GM08714 (cell line): ENCODE measurements at regions not wholly inside any gene's neighbourhood (a gene's known extent, or its start where the extent isn't known, plus 50 kb on each side); places are given as distances from the start of the nearest gene placed in this dataset.

Source experiments
- H3K4me3 ChIP-seq: fragments of 200-500 bp; sonication (Bioruptor generic); 2 replicates; pipeline ENCODE4 v1.5.1; 2014; ENCODE audit warnings: mild to moderate bottlenecking, low read length, inconsistent platforms
- ZNF274 ChIP-seq: IDR thresholded peaks from 2 replicates; pipeline ENCODE4 v1.6.1; 2012; ENCODE audit warnings: mild to moderate bottlenecking, low read depth, low read length

DNA sequence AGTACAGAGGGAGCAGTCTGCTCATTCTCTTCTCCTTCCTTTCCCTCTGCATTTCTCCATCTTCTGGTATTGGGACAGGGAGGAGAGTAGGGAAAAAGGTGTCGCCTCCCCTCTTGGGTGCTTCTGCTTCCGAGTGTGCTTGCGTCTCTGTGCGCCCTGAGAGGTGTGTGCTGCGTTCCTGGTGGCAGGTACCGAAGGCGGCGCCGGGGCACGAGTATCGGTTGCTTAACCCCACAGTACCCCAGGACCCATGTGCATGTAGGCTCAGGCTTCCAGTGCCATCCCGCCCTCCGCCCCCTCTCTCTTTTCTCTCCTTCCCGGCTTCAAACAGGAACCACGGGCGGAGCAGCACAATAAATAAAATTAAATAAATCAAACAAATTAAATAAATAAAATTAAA, 169.3 kb upstream of the GLI3 start:
- H3K4me3 ChIP-seq: no peak overlapping the region
- no peak for TF ChIP-seq ZNF274

DNA sequence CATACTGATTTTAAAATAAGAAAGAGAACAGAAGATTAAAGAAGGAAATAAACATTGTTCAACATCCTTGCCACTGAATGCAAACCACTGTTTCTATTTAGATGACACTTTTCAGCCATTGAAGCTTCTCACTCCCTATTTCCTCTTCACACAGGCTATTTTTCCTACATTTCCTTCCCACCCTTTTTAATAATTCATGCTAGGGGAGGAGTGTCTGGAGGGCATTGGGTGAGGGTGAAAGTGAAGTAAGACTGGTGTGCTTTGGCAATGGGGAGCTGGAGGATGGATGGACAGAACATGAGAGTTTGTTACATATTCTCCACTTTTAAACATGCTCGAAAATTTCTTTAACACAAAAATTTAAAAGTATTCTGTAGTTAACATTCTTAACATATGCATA, 168.8 kb upstream of the GLI3 start:
- no peak overlapping the region for H3K4me3 ChIP-seq
- TF ChIP-seq ZNF274: no peak

DNA sequence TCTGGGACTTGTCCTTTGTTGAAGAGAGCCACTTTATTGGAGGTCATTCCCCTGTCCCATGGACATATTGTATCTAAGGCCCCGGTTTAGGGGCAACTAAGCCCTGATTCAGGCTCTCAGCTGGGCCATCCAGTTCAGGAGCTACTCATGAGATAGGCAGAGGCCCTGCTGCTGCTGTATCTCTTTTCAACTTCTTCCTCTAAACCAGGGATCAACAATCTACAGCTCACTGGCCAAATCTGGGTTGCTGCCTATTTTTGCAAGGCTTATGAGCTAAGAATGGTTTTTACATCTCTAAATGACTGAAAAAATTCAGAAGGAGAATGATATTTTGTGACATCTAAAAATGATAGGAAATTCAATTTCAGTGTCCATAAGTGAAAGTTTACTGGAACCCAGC, 166.8 kb upstream of the GLI3 start:
- no peak for TF ChIP-seq ZNF274
- no peak overlapping the region for H3K4me3 ChIP-seq

DNA sequence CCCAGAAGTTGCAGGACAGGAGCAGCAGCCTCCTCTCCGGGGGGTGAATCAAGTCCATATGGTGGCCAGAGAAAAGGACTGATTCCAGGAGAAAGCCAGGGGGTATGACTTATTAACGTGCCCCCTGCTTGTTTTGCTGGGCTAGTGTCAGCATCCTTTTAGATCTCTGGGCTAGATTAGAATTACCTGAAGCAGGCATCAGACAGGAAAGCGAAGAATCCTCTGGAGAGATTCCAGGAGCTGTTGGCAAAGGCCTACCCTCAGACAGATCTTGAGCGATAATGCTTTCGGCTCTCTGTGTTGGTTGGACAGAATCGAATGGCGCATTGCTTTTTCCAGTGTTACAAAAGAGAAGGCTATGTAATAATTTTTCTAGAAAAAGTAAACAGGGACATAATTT, 164.0 kb upstream of the GLI3 start:
- no peak overlapping the region for H3K4me3 ChIP-seq
- no peak for TF ChIP-seq ZNF274

DNA sequence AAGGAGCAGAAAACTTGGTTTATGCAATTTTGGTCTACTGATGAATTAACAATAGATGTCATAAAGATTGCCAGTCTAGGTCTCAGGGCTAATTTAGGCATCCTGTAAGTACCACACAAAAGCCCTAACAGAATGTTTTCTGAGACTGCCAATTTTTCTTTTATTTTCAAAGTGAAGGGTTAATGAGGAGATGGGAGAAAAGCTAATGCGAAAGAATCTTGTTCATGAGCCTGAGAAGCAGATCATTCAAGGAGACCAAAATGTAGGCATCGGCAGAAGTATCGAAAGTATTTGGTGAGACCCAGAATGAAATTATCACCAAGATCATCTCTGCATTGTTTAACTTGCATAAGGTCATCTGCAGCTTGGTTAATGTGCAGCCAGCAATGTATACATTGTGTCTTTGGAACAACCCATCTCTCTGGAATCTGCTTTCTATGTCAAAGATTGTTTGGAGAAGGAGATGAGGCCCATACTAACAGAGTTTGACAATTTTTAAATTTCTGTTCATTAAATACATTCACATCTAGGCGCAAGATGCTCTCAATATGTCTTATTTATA, 163.3 kb upstream of the GLI3 start:
- TF ChIP-seq ZNF274: no peak
- no peak overlapping the region for H3K4me3 ChIP-seq

DNA sequence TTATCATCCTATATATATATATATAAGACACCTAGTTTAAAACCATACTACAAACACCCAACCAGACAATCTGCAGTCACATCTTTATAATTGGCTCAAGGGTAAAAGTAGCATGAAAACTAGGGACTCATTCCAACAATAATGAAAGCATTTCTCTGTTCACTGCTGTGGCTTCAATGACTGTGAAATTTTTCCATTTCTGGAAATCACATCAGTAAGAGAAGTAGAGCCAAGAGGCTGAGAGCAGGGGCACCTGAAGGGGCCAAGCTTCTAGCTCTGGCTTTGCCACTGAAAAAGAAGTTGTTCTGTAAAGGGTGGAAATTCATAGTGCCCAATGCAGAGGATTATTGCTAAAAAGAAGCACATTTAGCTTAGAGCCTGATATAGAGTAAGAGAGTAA, 158.6 kb upstream of the GLI3 start:
- TF ChIP-seq ZNF274: no peak

DNA sequence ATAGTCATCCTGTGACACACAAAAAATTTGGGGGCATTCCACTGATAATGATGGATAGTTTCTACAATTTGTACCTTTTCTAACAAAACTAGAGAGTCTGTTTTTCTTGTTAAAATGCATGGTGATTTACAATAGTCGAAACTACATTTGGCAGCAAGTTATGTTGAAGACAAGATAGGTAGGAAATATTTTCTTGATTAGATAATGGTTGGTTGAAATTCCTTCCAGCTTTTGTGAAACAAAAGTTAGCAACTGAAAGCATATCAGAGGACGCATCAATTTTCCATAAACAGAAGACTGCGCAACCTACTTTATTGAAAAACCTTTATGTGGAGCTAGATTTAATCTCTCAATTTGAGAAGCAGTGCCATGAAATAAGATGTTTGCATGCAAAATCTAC, 155.8 kb upstream of the GLI3 start:
- no peak for TF ChIP-seq ZNF274
- no peak overlapping the region for H3K4me3 ChIP-seq

More for the DNA sequence above, 158.6 kb upstream of the GLI3 start:
- no peak overlapping the region for H3K4me3 ChIP-seq

DNA sequence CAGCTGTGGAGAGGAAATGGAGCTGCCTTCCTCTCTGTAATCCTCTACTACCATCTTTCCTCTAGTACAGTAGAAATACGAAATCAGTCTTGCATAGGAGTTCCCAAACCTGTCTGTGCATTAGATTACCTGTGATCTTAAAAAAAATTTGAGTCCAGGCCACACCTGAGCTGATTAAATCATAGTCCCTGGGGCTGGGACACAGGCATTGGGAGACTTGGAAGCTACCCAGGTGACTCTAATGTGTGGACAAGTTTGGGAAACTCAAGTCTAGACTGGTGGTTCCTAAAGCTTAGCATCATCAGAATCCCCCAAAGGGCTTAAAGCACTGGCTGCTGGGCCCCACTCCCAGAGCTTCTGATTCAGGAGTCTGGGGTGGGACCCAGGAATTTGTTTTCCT, 152.7 kb upstream of the GLI3 start:
- TF ChIP-seq ZNF274: no peak
- H3K4me3 ChIP-seq: no peak overlapping the region

DNA sequence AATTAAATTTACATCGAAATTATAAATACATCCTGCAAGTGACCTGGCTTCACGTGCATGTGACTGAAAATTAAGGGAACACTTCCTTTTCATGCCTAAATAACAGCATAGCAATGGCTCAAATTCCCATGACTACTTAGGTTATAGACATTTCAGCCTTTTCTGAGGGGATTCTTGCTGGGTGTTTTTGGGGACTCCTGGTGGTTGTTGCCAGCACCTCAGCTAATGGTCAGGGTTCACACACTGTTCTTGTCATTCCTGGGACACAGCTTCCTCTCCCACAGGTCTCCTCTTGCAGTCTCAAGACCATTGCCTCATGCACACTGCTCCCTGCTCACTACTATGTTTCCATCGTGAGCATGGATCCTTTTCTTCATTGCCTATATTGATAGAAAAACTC, 148.9 kb upstream of the GLI3 start:
- H3K4me3 ChIP-seq: no peak overlapping the region
- no peak for TF ChIP-seq ZNF274

DNA sequence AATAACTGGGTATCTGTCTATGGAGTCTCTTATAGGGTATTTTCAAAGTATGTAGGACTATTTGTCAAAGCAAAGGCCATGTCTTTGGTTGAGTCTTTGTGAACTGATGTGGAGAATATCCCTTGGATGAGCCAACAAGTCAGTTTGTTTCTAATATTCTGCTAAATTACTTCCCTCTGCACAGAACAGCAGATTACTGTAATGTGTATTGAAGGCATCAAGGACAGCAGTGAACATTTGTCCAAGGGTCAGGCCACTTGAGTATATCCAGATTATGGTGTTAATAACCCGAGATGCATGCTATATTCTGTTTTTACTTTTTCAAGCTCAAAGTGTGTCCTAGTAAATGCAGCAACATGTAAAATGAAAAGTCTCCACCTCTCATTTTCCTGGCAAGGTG, 144.2 kb upstream of the GLI3 start:
- no peak for TF ChIP-seq ZNF274

DNA sequence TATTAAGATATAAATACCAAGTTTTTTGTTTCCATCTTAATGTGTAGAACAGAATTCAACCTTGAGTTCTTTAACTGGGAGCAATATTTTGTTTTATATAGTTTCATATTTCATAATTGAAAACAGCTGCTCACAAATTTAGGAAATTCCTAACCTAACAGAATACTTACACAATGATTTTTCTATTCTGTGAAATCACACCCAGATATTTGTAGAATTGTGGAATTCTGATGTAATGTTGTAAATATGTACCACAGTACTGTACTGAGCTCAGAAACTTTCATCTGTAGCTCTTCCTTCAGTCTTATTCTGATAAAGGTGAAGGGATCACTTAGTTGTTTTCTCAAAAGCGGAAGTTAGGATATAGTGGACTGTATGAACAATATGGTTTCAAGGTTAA, 143.4 kb upstream of the GLI3 start:
- TF ChIP-seq ZNF274: no peak

More for the DNA sequence above, 144.2 kb upstream of the GLI3 start:
- H3K4me3 ChIP-seq: no peak overlapping the region

DNA sequence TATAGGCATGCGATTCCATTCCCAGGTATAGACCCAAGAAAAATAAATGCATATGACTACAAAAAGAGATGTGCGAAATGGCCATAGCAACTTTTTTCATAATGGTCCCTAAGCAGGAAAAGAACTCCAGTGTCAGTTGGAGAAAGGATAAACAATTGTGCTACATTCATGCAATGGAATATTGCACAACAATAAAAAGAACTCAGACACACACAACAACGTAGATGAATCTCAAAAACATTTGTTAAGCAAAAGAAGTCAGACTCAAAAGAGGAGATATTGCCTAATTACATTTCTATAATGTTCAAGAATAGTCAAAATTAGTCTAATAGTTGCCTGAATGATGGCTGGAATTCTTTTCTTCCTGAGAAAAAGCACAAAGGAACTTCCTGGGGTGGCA, 141.1 kb upstream of the GLI3 start:
- TF ChIP-seq ZNF274: no peak

More for the DNA sequence above, 143.4 kb upstream of the GLI3 start:
- no peak overlapping the region for H3K4me3 ChIP-seq

DNA sequence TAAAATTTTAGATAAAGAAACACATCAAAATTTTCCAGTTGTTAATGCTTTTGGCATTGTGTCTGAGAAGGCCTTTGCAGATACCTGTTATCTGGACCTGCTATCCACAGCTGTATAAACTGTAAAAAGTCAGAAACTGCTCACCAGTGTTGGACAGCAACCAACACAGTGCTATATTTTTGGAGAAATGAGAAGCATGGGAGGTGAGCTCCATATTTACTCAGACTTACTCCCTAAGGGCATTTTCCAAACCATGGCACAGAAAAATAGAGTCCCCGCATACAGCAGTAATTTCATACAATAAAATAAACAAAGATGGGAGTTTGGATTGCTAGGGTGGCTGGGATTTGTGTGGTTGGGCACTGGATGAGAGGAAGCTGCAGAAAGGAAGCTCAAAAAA, 136.3 kb upstream of the GLI3 start:
- TF ChIP-seq ZNF274: no peak
- H3K4me3 ChIP-seq: no peak overlapping the region

More for the DNA sequence above, 141.1 kb upstream of the GLI3 start:
- H3K4me3 ChIP-seq: no peak overlapping the region

DNA sequence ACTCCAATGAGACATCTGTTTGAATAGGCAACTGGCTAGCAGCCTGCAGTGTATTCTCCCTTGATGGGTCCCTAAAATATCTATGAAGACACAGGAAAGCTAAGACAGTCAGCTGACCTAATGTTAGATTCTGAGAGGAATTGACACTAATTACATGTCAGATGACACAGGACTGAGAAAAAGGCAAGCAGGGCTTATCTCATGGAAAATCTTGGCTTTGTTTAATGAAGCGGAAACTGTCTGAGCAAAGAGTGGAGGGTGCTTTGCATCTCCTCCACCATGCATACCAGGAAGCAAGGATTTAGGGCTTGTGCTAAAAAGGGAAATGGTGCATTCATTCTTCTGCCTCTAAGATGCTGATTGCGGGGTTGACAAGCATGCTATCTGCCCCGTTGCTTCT, 135.5 kb upstream of the GLI3 start:
- TF ChIP-seq ZNF274: no peak
- H3K4me3 ChIP-seq: no peak overlapping the region

DNA sequence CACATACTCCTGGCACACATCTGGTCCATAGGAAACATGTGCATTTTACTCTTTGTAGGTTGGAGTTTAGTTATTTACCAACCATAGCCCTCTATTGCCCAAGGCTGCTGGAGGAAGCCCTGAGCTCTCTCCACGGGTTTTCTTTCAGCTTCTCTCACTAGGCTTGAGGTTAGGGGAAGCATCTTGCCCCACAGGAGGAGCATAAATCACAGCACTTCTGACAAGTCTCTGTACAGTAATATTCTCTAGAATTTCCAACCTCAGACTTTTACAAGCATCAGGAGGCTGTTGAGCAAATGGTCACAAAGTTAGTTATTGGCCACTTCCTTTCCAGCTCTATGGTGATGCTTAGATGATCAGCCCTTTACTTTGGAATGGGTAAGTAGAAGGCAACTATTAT, 122.9 kb upstream of the GLI3 start:
- TF ChIP-seq ZNF274: no peak
- H3K4me3 ChIP-seq: no peak overlapping the region

DNA sequence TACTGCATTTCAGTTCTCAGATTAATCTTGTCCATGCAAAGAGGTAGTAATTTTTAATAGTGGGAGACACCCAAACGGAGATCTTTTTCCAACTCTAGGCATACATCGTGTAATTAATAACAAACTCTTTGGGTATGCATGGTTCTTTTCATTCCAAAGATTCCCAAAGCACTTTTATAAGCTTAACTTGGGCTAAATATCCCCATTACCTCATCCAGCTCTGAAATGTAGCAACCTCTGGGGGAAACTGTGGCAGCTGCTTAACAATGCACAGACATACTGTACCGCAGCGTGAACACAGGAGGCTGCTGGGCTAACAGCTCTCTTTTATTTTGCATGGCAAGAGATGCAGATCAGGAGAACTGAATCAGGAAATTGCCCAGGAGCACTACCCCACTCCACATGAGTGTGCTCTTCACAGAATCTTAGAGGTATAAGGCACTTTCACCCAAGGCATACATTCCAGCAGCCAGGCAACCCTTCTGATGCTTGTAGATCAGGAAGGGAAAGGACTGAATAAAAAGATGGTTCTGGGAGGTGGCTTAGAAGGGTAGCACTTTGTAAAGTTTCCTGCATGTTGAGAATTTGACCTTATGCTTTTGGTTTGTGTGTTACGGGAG, 114.4 kb upstream of the GLI3 start:
- TF ChIP-seq ZNF274: no peak
- H3K4me3 ChIP-seq: no peak overlapping the region
